CD4-positive, alpha-beta T cell treated with Interferon alpha-2 for 1 hour (primary cell): ENCODE measurements at regions not wholly inside any gene's neighbourhood (a gene's known extent, or its start where the extent isn't known, plus 50 kb on each side); places are given as distances from the start of the nearest gene placed in this dataset.

ENCODE experiments used
- DNase-seq, 2 donors: peaks; one replicate each; pipeline ENCODE4 v3.0.0-alpha.2; 2020 to 2022

DNA sequence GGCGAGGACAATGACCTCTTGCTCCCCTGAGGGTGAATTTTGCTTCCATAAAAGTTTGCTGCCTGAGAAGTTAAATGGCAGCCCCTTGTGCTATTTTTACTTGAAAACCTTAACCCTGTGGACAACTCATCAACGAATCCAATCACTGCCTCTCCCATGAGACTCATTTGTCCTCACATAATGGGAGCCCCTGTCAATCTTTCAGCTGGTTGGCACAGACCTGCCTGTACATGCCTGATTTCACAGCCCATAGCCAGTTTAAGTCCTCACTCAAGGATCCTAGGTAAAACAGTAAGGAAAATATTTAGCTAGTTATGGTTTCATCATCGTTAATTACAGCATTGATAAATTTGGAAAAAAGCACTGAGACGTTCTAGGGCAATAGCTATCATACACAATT, 207.4 kb downstream of the NHLRC3 start:
- no peak for DNase-seq

DNA sequence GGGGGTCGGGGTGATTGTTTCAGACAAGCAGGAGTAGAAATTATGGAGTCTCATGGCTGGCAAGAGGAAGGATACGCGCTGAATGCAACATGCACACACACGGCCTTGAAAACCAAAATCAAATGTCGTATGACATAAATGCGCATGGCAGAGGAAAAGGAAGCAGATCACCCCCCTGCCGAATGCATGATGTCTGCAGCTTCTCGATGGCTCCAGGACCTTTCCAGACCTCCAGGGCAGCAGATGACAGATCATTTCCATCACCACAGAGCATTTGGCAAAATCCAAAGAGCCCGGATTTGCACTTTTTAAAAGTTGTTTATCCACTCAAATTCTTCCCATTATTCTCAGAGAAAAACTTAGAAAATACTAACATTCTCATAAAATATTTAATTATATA, 211.7 kb downstream of the NHLRC3 start:
- no peak for DNase-seq

DNA sequence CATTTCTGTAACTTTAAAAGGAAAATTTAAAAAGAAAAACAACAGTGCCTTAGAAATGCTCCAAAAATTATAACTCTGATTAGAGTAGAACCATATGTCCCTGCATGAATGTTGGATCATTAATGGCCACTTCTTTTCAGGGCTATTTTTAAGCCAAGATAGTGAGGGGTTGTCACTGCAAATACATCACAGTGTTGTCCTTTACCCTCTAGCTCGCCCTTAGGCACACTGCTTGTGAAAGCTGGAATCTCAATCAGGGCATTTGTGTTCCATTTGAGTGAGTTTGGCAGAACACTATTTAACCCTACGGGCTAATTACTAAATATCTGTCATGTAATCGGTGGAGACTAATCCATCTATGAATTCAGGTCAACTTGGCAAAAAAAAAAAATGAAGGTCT, 212.2 kb downstream of the NHLRC3 start:
- no peak for DNase-seq

DNA sequence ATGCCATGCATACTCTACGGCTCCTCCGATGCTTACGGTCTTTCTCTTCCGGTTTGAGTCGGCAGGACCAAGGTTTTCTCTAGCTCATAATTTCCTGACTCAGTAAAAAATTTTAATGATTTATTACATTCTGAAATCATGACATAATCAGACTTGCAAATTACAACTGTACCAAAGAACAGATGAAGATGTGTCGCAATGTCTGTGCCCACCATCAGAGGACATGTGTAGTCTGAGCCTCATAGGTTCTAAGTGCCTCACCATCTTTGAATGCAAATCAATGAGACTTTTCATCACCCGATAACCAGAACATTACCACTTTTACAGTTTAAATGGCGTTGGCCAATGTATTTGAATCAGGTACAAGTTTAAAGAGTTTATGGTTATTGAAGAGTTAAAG, 213.1 kb downstream of the NHLRC3 start:
- no peak for DNase-seq

DNA sequence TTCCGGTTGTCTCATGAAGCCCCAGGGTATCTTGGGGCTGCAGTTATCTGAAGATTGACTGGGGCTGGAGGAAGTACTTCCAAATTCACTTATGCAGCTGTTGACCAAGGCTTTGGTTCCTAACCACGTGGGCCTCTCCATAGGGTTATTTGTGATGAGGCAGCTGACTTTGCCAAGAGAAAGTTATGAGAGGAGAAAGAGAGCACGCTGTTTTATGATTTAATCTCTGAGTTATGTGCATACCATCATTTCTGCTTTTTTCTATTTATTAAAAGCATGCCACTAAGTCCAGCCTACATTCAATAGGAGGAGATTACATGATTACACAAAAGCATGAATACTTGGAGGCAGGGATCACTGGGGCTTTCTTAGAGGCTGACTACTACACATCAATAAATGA, 215.5 kb downstream of the NHLRC3 start:
- DNase-seq = no peak

DNA sequence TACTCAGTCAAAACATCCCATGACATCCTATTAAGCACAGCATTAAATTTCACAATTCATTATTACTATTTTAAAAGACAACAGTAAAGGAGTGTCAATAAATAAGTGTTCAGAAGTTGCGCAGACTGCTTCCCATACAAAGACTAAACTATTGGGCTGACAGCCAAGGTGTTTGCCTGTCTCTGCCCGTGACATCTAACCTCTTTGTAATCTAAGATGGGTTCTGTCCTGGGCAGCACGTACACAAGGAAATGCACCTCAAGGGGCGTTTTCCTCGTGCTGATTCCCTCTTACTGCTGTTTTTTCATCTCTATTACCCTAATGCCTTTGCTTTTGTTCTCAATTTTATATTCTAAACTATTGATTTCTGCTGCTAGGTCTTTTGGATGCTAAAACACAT, 216.3 kb downstream of the NHLRC3 start:
- no peak for DNase-seq

DNA sequence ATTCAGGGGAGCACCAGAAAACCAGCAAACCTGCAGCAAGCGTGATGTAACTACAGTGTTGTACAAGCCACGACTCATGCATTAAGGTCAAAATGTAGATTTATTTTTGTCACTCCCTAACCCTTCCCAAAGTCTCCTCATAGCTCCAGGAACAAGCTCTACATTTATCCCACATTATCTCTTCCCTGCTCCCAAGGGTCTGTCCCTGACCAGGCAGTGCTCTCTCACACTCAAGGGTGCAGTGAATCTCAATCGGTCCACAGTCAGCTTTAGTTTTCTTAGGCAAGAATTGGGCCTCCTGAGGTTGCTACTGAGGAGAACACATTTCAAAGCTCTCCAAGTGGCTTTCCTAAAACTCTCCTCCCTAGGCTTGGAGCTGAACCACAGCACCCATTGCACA, 219.4 kb downstream of the NHLRC3 start:
- DNase-seq = no peak

DNA sequence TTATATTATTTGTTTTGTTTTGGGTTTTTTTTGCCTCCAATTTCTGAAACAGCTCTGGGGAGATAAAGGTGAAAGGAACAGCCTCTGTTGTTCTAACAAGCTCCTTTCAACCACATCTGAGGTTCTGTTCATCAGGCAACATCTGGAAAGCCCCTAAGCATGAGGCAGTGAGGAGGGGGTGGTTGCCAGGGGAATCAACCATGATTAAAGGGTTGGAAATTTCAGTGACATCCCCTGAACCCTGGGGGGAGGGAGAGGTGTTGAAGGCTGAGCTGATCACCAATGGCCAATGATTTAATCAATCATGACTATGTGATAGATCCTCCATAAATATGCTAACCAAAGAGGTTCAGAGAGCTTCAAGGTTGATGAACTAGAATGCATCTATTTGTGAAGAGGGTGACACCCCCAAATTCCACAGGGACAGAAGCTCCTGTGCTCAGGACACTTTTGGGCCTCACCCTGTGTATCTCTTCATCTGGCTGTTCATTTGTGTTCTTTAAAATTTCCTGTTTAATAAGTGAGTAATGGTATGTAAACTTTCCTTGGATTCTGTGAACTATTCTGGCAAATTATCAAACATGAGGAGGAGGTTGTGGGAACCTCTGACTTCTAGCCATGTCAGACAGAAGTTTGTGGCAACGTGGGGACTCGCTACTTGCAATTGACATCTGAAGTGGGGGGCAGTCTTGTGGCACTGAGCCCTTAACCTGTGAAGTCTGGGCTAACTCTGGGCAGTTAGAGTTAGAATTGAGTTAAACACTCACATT, 221.3 kb downstream of the NHLRC3 start:
- DNase-seq = peak in 1 of 2 donors; percentile 8

DNA sequence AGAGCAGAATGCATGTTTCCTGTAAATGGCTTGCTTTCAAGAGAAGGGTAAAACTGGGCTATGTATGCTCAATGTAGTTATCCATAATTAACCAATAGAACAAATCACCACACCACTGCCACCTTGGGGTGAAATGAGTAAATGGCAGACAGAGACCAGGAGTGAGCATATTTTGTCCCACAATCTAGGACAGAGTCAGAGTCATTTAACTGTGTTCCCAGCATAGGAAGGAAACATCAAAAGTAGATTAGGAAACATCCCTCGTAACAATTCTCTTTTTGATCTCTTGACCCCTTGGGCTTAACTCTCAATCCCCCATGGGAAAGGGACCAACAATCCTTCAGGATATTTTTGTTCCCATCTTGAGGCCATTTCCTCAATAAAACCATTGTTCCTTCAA, 224.8 kb downstream of the NHLRC3 start:
- peak in 1 of 2 donors; percentile 36 for DNase-seq

DNA sequence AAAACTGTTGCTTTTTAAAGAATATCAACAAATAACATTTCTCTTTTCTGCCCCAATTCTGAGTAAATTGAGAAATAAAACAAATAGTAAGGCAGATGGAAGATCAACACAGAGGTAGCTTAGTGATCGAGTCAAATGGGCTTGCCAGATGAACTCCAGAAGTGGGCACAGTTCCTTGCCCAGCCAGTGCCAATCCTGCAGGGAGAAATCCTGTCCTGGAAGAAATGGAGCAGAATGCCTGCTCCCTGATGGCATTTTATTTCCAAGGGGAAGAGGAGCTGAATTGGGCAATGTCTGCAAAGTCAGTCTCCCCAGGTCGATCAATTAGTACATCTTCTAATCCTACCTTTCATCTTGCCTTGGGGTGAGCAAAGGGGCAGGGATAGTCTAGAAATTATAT, 225.3 kb downstream of the NHLRC3 start:
- DNase-seq = no peak

DNA sequence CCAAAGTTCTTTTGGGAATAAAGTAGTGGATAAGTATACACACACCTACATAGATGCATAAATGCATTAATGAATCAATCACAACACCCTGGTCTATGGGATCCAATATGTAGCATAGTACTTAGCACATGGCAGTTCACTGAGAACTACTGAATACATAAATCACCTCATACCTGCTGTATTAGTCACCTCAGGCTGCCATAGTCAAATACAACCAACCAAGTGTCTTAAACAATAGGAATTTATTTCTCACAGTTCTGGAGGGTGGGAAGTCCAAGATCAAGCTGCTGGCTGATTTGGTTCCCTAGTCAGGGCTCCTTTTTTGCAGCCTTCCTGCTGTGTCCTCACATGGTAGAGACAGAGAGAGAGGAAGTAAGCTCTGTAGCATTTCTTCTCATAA, 228.2 kb downstream of the NHLRC3 start:
- DNase-seq = no peak

DNA sequence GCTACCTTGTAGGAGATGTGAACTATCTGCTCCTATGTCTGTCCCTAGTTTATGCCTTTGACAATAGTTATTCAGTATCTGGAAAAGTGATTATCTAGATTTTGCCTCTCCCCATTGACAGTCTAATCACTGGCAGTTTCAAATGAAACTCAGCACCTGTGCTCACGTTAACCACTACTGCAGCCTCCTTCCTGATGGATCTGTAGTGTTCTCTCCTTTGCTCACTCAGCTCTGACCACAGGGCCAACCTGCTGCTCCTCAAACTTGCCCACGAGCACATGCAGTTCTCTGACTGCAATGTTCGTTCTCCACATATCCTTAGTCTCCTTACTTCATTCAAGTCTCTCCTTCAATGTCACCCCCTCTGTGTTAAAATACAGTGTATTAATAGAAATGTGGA, 230.1 kb downstream of the NHLRC3 start:
- no peak for DNase-seq

DNA sequence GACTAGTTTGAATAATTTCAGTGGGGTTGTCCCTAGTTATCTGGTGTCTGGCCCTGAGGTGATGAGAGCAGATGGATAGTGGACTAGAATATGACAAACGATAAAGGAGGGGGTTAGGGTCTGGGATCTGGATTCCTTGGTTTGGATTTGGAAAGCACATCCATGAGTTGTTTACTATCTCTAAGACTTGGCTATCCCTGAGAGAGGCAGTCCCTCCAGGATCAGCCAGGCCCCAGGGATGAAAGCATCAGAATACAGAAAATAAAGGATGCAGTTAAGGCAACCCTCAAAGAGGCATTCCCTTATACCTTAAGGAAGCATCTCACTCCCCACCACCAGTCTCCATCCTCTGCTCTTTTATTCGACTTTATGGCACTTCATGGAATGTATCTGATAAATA, 230.7 kb downstream of the NHLRC3 start:
- no peak for DNase-seq

DNA sequence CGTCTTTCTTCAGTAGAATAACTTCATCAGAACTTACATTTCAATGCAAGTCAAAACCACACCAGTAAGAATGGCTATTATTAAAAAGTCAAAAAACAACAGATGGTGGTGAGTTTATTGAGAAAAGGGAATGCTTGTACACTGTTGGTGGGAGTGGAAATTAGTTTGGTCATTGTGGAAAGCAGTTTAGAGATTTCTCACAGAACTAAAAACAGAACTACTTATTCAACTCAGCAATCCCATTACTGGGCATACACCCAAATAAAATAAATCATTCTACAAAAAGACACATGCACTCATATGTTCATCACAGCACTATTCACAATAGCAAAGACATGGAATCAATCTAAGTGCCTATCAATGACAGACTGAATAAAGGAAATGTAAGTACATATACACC, 231.2 kb downstream of the NHLRC3 start:
- DNase-seq = no peak

DNA sequence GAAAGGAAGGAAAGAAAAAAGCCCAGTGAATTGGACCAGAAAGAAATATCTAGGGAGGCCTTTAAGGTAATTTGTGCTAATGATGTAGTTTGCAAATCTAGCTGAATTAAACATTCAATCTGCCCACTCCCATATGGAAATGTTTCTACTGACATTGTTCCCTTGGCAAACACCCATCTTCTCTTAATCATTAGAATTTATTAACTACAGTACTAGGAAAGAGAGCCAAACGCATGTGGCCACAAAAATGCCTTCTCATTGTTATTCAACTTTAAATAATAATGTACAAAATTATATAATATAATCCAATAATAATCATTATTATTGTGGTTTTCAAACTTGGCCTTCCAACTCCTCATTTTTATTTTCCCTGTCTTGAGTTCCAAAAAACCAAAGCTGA, 234.7 kb downstream of the NHLRC3 start:
- DNase-seq = no peak

DNA sequence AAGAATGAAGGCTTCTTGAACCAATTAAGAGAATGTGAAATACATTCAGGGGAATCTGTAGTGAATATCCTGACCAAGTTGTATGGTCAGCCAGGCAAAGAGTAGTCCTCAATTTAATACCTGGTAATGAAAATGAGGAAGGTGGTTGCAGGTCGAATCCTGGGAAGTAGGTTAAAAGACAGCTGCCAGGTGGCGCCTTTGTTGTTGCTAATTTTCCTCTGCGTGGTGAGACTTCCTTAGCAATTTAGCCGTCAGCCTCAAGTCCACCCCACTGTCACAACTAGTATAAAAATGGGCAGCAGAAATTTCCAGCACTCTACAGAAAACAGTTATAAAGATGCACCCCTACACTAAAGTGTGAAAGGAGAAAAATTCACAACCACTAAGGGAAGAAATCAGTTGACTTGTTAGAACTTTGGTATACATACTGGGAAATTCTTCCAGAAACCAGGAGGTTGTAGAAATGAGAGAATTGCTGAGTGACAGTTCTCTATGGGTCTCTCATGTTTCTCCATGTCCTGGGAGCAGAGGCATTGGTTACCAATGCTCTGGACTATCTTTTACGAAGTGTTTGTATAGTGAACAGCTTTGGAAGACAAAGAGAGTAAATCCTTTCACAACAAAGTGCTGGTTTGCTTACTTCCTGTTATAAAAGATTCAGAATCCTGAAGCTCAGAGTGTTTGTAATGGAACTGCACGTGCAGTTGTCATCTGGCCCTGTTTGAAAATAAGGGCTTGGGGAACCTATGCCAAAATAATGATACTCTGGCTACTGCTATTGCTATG, 235.9 kb downstream of the NHLRC3 start:
- DNase-seq = no peak

DNA sequence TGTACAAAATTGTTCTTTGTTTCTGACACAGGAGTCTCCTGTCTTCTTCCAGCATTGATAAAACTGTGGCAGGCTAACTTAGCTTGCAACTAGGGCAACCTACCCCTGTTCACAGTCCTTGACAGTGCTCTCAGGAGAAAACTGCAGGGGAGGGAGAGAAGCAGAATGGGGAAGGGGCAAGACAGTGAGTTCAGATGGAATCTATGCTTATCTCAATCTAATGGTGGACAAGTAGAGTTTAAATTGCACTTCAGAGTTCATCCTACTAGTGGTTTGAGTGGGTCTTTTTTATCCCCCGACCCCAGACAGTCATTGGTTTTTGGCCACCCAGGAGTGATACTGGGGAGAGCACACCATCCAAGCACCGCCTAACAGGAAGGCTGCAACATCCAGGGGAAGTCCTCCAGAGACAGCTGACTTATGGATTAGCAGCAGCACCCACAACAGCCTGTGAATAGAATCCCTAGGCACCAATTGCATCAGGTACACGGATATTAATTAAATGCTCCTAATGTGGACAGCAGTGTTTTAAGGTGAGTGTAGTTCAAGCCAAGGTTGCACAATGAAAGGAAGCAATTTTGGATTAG, 236.6 kb downstream of the NHLRC3 start:
- DNase-seq = no peak

DNA sequence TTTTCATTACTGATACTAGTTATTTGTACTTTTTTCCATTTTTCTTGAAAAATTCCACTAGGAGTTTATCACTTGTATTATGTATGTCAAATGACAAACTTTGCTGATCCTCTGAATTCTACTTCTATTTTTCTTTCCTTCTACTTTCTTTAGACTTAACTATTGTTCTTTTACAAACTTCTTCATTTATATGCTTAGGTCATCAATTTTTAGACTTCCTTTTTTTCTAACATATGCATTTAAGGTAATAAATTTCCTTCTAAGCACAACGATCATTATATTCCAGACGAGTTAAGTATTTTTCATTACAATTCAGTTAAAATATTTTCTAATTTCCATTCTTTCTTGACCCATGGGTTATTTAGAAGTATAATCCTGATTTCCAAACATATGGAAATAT, 240.8 kb downstream of the NHLRC3 start:
- DNase-seq = no peak

DNA sequence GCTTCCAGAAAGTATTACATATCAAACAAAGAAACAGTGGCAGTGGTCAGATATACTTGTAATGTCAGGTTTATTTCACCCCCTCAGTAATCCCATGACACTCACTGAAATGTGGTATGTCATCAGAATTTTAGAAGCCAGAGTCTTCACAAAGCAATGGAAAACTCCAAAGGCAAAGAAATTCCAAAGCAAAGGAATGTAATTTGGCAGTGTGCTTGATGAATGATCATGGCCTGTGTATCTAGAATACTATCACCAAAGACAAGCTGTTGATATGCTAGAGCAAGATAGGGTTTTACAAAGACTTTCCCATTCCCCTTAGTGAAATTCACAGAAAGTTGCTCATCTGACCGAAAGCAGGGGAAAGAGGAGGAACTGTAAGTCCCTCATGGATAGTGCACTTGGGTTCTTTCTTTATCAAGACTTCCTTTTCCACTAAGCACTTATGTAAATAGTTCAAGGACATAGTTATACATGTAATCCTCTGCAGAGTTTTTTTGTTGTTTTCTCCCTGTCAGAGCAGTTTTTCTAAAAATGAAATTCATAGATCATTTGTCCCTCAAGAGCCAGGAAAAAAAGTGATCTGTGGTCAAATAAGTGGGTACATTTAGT, 243.4 kb downstream of the NHLRC3 start:
- DNase-seq = no peak

DNA sequence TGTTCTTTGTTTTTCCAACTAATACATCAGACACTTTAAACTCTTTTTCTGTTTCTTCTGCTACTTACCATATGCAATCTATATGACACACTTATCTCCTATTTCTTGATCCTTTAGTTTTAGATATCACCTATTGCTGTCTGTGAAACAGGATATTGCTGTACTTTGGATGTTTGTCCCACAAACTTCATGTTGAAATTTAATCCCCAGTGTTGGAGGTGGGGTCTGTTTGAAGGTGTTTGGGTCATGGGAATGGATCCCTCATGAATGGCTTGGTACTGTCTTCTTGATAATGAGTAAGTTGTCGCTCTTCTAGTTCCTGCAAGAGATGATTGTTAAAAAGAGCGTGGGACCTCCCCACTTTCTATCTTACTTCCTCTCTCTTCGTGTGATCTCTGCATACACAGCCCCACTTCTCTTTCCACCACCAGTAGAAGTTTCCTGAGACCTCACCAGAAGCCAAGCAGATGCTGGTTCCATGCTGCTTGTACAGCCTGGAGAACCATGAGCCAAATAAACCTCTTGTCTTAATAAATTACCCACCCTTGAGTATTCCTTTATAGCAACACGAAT, 244.2 kb downstream of the NHLRC3 start:
- DNase-seq = no peak

DNA sequence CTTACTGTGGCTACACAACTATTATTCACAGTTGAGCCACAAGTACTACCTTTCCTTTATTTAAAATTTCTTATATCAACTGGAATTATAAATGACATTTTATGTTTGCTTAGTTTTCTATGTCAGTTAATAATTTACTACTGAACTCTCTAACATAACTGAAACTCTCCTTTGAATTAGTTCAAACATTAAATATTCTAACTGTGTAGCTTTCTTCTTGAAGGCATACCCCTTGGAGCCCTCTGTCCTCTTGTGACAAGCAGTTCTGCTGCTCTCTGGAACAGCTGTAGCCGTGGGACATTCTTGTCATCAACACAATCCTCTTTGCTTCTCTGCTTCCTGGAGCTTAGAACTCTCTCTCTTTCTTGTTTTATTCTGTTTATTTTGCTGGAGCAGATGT, 244.8 kb downstream of the NHLRC3 start:
- no peak for DNase-seq

DNA sequence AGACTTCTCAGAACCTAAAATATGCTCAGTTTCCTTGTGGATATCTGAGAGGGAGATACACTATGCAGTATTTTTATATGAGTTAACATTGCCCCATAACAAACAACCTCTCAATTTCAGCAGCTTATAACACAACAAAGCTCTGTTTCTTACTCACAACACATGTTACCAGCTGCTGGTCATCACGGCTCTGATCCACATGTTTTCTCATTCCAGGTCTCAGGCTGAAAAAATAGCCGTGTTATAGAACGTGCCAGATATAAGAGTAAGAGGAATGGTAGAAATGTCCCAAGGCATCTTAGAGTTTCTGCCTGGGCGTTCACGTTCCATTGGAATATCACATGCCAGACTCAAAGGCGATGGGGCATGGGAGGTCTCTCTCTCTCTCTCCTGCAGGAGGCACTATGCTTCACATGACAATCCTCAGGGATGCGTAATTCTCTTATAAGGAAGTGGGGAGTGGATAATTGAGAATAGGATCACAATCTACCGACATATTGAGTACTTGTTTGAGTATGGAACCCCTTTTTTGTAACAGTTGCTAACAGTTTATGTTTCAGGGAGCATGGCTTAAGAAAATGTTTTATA, 246.6 kb downstream of the NHLRC3 start:
- DNase-seq = no peak
